ENCODE measurements at regions not wholly inside any gene's neighbourhood (a gene's known extent, or its start where the extent isn't known, plus 50 kb on each side); places are given as distances from the start of the nearest gene placed in this dataset.
"Not testable (repeated sequence)": the region's sequence is repeated elsewhere in the genome, so short reads cannot be mapped to it uniquely, and the experiment has no call there.

DNA sequence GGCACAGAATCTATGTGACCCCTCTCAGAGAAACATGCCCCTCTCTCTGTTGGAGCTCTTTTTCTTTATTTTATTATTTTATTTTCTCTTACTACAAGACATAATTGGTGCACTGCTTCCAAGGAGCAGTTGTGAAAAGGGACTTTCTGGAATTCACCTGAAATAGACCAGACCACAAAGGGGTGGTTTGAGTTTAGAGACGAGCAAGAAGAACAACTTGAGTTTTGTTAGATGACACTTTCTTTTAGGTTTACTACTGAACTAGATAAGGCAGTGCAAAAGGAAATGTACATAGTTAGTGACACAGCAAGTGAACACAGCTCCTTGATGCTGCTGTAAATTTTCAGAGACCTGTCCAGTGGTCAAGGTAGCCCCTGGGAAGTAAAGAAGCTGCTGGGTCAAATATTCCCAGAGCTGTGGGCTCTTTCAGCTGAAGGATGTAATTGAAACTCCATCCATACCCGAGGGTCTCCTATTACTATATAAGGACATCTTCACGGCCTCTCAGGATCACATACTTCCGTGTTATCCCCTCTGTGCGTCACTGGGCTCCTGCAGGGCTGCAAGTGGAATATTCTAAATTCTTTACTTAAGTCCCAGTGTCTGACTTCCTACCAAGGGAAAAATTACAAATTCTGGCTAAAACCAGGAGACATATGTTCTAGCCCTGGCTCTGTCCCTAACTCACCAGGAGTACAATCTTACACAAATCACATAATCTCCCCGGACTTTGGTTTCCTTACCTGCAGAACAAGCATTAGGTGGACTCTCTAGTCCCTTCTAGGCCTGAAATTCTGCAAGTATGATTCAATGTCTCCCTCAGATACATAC is 69.1 kb upstream of the ADTRP start:
- Histone ChIP-seq H3K27me3 (replicated peaks; ENCODE audit: insufficient read depth) (no peaks in the 10 kb centered on the region), H3K4me3 (no peak overlapping the region), H3K36me3 (no peaks in the 10 kb centered on the region), H3K4me1 (ENCODE audit: control insufficient read depth in 1 of 2, low read depth in 2 of 2) (peaks cover 0 to 8% of the 10 kb centered on the region in 2 donors), H3K9me3 (no peaks in the 10 kb centered on the region), H3K27ac (no peak overlapping the region)
- TF ChIP-seq, protein P1, sequence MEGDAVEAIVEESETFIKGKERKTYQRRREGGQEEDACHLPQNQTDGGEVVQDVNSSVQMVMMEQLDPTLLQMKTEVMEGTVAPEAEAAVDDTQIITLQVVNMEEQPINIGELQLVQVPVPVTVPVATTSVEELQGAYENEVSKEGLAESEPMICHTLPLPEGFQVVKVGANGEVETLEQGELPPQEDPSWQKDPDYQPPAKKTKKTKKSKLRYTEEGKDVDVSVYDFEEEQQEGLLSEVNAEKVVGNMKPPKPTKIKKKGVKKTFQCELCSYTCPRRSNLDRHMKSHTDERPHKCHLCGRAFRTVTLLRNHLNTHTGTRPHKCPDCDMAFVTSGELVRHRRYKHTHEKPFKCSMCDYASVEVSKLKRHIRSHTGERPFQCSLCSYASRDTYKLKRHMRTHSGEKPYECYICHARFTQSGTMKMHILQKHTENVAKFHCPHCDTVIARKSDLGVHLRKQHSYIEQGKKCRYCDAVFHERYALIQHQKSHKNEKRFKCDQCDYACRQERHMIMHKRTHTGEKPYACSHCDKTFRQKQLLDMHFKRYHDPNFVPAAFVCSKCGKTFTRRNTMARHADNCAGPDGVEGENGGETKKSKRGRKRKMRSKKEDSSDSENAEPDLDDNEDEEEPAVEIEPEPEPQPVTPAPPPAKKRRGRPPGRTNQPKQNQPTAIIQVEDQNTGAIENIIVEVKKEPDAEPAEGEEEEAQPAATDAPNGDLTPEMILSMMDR (IDR thresholded peaks at IDR 0.05) = no peak
- no peak for DNase-seq (ENCODE audit: low spot score)
- no peak for ATAC-seq (ENCODE audit: insufficient number of reproducible peaks, low FRiP score, low read depth)

DNA sequence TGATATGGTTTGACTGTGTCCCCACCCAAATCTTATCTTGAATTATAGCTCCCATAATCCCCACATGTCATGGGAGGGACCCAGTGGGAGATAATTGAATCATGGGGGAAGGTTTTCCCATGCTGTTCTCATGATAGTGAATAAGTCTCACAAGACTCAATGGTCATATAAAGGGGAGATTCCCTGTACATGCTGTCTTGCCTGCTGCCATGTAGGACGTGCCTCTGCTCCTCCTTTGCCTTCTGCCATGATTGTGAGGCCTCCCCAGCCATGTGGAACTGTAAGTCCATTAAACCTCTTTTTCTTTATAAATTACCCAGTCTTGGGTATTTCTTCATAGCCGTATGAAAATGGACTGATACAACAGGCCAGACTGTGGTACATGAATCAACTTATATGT is 68.5 kb upstream of the ADTRP start:
- ATAC-seq (ENCODE audit: insufficient number of reproducible peaks, low FRiP score, low read depth); H3K27me3 ChIP-seq (replicated peaks; ENCODE audit: insufficient read depth); H3K4me1 ChIP-seq (ENCODE audit: control insufficient read depth in 1 of 2, low read depth in 2 of 2); H3K4me3 ChIP-seq; DNase-seq (ENCODE audit: low spot score); H3K27ac ChIP-seq; H3K9me3 ChIP-seq; H3K36me3 ChIP-seq: not testable (repeated sequence)

DNA sequence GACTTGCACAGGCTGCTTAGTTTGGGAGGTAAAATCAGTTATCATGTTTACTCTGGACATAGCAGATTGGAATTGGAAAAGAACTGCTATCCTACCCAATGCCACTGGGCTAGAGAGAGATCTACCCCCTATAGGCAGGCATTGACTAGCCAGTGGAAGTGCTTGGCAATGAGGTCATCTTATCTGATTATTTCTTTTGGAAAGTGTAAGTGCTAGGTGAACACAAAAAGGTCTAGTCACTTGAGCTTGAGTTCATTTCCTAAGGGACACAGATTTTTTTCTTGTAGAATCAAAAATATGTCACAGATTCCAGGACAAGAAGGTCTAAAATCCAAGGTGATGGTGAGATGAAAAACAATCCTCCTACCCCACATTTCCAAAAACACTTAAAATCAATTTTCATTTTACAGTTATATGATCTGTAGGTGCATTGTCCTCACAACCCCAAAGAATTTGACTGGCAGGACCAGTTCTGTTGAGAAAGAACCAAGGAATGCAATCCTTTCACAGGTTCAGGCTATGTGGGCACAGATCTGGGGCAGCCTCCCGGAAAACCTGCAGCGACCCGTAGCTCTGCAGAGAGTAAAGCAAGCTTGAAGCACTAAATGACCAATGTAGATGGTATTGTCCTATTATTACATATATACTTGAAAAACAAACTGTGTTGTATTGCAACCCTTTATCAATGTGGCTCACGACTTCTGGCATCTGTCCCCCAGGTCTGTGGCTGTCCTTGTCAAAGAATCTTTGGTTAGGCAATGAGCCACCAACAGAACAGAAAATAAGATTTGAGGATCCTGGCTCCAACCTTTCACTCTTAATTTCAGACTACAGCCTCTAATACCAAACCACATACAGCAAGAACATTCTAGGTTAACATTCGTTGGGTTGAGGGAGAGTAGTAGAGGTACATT is 67.3 kb upstream of the ADTRP start:
- H3K4me1 ChIP-seq (ENCODE audit: control insufficient read depth in 1 of 2, low read depth in 2 of 2) = peaks cover 0 to 8% of the 10 kb centered on the region in 2 donors
- ATAC-seq (ENCODE audit: insufficient number of reproducible peaks, low FRiP score, low read depth) = no peak

DNA sequence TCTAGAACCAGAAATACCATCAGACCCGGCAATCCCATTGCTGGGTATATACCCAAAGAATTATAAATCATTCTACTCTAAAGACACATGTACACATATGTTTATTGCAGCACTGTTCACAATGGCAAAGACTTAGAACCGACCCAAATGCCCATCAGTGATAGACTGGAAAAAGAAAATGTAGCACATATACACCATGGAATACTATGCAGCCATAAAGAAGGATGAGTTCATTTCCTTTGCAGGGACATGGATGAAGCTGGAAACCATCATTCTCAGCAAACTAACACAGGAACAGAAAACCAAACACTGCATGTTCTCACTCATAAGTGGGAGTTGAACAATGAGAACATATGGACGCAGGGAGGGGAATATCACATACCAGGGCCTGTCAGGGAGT is 64.2 kb upstream of the ADTRP start:
- not testable (repeated sequence) for DNase-seq (ENCODE audit: low spot score); H3K9me3 ChIP-seq; H3K36me3 ChIP-seq; H3K4me1 ChIP-seq (ENCODE audit: control insufficient read depth in 1 of 2, low read depth in 2 of 2); ATAC-seq (ENCODE audit: insufficient number of reproducible peaks, low FRiP score, low read depth); H3K27ac ChIP-seq; H3K27me3 ChIP-seq (replicated peaks; ENCODE audit: insufficient read depth); H3K4me3 ChIP-seq

More for the DNA sequence above, 67.3 kb upstream of the ADTRP start:
- Histone ChIP-seq H3K36me3 (no peaks in the 10 kb centered on the region), H3K4me3 (no peak overlapping the region), H3K9me3 (no peaks in the 10 kb centered on the region), H3K27ac (no peak overlapping the region), H3K27me3 (replicated peaks; ENCODE audit: insufficient read depth) (no peaks in the 10 kb centered on the region)
- no peak for DNase-seq (ENCODE audit: low spot score)
- TF ChIP-seq, protein P1 (IDR thresholded peaks at IDR 0.05) = no peak

DNA sequence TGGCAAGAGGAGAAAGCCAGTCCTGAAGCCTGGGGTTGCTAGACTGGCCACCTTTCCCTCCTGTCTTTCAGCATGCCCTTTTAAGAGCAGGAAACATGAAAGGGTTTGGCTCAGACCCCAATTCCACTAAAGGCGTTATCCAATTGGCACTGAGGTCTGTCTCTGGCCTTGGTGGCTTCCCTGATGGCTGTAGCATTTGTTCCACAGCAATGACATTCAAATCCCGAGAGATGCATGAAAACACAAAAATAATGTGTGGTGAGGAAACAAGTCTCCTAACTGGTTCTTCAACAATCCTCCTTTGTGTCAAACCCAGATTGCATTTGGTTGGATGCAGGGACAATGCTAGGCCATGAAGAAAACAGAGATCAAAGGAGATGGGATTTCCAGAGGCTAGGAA is 56.5 kb upstream of the ADTRP start:
- H3K4me1 ChIP-seq (ENCODE audit: control insufficient read depth in 1 of 2, low read depth in 2 of 2) = no peaks in the 10 kb centered on the region
- ATAC-seq (ENCODE audit: insufficient number of reproducible peaks, low FRiP score, low read depth) (no peak), DNase-seq (ENCODE audit: low spot score) (no peak)
- no peaks in the 10 kb centered on the region for H3K36me3 ChIP-seq
- H3K9me3 ChIP-seq = no peaks in the 10 kb centered on the region
- H3K27ac ChIP-seq = no peak overlapping the region
- TF ChIP-seq, protein P1 (IDR thresholded peaks at IDR 0.05) = no peak
- H3K27me3 ChIP-seq (replicated peaks; ENCODE audit: insufficient read depth) = no peaks in the 10 kb centered on the region
- H3K4me3 ChIP-seq = no peak overlapping the region
